Medulla oblongata (tissue), 1 donor: ENCODE measurements at regions not wholly inside any gene's neighbourhood (a gene's known extent, or its start where the extent isn't known, plus 50 kb on each side); places are given as distances from the start of the nearest gene placed in this dataset.
A peak's percentile ranks its signal among the peaks of the same experiment; 100 is the strongest.
"Not testable (repeated sequence)": the region's sequence is repeated elsewhere in the genome, so short reads cannot be mapped to it uniquely, and the experiment has no call there.

Source experiments
- DNase-seq: peaks from one replicate; pipeline ENCODE4 v3.0.0-alpha.2; 2015; ENCODE audit errors: extremely low spot score

GRCh38 chr6:27773542-27774263 is 138.5 kb downstream of the OR2B2 start:
- DNase-seq, result not testable (repeated sequence)

GRCh38 chr6:27772261-27773001 is 139.8 kb downstream of the OR2B2 start:
- peak; percentile 83 for DNase-seq

- DNase-seq, result no peak
These were observed 141.0 kb downstream of the OR2B2 start for GRCh38 chr6:27771235-27771634.

GRCh38 chr6:27770724-27771123 is 141.5 kb downstream of the OR2B2 start:
- DNase-seq, result no peak

- DNase-seq, result no peak
These were observed 143.6 kb downstream of the OR2B2 start for GRCh38 chr6:27768556-27768955.

GRCh38 chr6:27767851-27768250 is 144.3 kb downstream of the OR2B2 start:
- DNase-seq, result no peak

- DNase-seq, result no peak
These were observed 145.8 kb downstream of the OR2B2 start for GRCh38 chr6:27766405-27766804.

GRCh38 chr6:27765028-27765590 is 147.1 kb downstream of the OR2B2 start:
- DNase-seq, result no peak

GRCh38 chr6:27761391-27761790 is 150.8 kb downstream of the OR2B2 start:
- DNase-seq, result no peak

GRCh38 chr6:27760464-27760863 is 151.7 kb downstream of the OR2B2 start:
- no peak for DNase-seq

GRCh38 chr6:27759930-27760329 is 152.3 kb downstream of the OR2B2 start:
- no peak for DNase-seq

GRCh38 chr6:27758491-27758890 is 153.7 kb downstream of the OR2B2 start:
- DNase-seq, result no peak

- DNase-seq, result no peak
These were observed 154.9 kb downstream of the OR2B2 start for GRCh38 chr6:27757307-27757706.

- DNase-seq, result peak; percentile 33
These were observed 156.4 kb downstream of the OR2B2 start for GRCh38 chr6:27755768-27756167.

- DNase-seq, result no peak
These were observed 157.8 kb downstream of the OR2B2 start for GRCh38 chr6:27754408-27754782.

- peak; percentile 36 for DNase-seq
These were observed 158.4 kb downstream of the OR2B2 start for GRCh38 chr6:27753668-27754407.

GRCh38 chr6:27752038-27752885 is 159.9 kb downstream of the OR2B2 start:
- peak; percentile 90 for DNase-seq

GRCh38 chr6:27748661-27749060 is 163.5 kb downstream of the OR2B2 start:
- no peak for DNase-seq

GRCh38 chr6:27747637-27748036 is 164.6 kb downstream of the OR2B2 start:
- no peak for DNase-seq

- DNase-seq, result not testable (repeated sequence)
These were observed 165.3 kb downstream of the OR2B2 start for GRCh38 chr6:27746860-27747259.

- no peak for DNase-seq
These were observed 168.4 kb downstream of the OR2B2 start for GRCh38 chr6:27743787-27744186.
